Erythroblast (primary cell): ENCODE measurements at regions not wholly inside any gene's neighbourhood (a gene's known extent, or its start where the extent isn't known, plus 50 kb on each side); places are given as distances from the start of the nearest gene placed in this dataset.

ENCODE experiments used
- GATA1 ChIP-seq: IDR thresholded peaks from 2 replicates; pipeline ENCODE4 v1.6.1; 2011; ENCODE audit warnings: low read depth, mild to moderate bottlenecking, control low read depth, low read length, moderate library complexity
- POLR2A ChIP-seq: IDR thresholded peaks from 2 replicates; pipeline ENCODE4 v1.6.1; 2011; ENCODE audit warnings: mild to moderate bottlenecking, low read length

DNA sequence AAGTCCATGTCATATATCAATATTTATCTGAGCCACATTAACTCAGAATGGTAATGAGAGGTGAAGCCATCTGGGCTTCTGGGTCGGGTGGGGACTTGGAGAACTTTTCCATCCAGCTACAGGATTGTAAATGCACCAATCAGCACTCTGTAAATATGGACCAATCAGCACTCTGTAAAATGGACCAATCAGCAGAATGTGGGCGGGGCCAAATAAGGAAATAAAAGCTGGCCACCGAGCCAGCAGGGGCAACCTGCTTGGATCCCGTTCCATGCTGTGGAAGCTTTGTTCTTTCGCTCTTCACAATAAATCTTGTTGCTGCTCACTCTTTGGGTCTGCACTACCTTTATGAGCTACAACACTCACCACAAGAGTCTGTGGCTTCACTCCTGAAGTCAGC is 253.4 kb downstream of the JRKL start:
- TF ChIP-seq POLR2A, result no peak
- TF ChIP-seq GATA1, result no peak
